Fibroblast of the aortic adventitia (primary cell): ENCODE measurements at regions not wholly inside any gene's neighbourhood (a gene's known extent, or its start where the extent isn't known, plus 50 kb on each side); places are given as distances from the start of the nearest gene placed in this dataset.

ENCODE experiments used
- DNase-seq: peaks from one replicate; pipeline ENCODE4 v3.0.0-alpha.2; 2010; ENCODE audit warnings: low read depth
- H3K4me3 ChIP-seq: 2 replicates; pipeline ENCODE4 v1.5.1; 2011; ENCODE audit warnings: low read depth, mild to moderate bottlenecking, control low read depth, low read length, moderate library complexity
- TF ChIP-seq, protein P1 (sequence below): IDR thresholded peaks from 2 replicates; pipeline ENCODE4 v1.5.1; 2011; ENCODE audit warnings: mild to moderate bottlenecking, low read length, control low read depth, inconsistent platforms; ENCODE audit not compliant: insufficient read depth

DNA sequence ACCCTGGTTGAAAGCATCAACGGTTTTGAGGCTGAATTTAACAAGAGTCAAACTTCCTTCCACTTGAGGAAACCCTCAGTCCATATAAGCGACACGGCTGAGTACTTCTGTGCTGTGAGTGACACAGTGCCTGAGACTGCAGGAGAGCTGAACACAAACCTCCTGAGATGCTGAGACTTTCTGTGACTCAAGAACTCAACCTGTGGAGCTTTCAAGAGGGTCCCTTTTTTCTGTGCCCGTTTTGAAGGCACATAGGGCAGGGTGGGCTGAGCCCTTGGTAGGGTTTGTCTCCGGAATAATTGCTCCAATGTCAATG is 305.3 kb upstream of the OR4E1 start:
- no peak overlapping the region for H3K4me3 ChIP-seq
- DNase-seq = no peak
- TF ChIP-seq, protein P1, sequence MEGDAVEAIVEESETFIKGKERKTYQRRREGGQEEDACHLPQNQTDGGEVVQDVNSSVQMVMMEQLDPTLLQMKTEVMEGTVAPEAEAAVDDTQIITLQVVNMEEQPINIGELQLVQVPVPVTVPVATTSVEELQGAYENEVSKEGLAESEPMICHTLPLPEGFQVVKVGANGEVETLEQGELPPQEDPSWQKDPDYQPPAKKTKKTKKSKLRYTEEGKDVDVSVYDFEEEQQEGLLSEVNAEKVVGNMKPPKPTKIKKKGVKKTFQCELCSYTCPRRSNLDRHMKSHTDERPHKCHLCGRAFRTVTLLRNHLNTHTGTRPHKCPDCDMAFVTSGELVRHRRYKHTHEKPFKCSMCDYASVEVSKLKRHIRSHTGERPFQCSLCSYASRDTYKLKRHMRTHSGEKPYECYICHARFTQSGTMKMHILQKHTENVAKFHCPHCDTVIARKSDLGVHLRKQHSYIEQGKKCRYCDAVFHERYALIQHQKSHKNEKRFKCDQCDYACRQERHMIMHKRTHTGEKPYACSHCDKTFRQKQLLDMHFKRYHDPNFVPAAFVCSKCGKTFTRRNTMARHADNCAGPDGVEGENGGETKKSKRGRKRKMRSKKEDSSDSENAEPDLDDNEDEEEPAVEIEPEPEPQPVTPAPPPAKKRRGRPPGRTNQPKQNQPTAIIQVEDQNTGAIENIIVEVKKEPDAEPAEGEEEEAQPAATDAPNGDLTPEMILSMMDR = no peak

DNA sequence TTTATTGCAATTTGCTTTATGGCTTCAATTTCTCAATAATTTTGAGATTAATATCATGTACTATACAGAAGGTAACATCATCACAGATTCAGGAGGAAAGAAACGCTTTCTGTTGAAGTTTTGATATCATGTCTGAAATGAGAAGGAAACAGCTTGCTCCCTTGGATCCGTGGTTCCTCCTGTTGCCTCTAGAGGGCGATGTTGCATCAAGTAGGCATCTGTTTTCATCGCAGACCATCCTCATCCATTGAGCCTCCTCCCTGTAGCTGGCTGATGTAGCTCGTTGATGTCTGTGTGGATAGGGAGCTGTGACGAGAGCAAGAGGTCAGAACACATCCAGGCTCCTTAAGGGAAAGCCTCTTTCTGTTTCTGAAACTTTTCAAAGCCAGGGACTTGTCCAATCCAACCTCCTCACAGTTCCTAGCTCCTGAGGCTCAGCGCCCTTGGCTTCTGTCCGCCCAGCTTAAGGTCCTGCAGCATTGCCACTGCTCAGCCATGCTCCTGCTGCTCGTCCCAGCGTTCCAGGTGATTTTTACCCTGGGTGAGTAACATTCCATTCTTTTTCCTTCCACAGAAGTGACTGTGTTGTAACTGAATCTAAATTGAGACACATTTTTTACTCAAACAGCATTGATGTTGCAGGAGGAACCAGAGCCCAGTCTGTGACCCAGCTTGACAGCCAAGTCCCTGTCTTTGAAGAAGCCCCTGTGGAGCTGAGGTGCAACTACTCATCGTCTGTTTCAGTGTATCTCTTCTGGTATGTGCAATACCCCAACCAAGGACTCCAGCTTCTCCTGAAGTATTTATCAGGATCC is 304.8 kb upstream of the OR4E1 start:
- DNase-seq = peak; percentile 10
- TF ChIP-seq, protein P1 = peak; percentile 61
- no peak overlapping the region for H3K4me3 ChIP-seq

DNA sequence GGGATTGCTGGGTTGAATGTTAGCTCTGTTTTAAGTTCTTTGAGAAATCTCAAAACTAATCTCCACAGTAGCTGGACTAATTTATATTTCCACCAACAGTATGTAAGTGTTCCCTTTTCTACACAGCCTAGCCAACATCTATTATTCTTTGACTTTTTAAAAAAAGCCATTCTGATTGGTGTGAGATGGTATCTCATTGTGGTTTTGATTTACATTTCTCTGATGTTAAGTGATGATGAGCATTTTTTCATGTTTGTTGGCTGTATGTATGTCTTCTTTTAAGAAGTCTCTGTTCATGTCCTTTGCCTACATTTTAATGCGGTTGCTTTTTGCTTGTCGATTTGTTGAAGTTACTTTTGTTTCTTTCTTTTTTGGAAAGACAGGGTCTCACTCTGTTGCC is 301.1 kb upstream of the OR4E1 start:
- H3K4me3 ChIP-seq = no peak overlapping the region
- DNase-seq = no peak
- TF ChIP-seq, protein P1 = no peak

DNA sequence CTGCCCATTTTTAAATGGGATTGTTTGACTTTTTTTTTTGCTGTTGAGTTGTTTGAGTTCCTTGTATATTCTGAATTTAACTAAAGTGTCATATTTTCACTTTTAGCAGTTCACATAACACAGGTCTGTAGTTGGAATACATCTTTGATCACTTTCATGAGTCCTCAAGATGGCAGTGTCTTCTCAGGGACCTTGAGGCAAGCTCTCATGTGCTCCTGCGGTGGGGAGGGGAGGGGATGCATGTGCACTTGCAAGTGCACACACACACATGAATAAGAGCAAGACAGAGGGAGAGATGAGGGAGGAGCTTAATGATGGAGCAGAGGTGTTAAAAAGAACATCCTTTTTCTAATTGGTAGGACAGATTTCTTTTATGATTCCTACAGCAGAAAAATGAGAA is 291.4 kb upstream of the OR4E1 start:
- TF ChIP-seq, protein P1 = no peak
- no peak for DNase-seq
- H3K4me3 ChIP-seq = no peak overlapping the region

DNA sequence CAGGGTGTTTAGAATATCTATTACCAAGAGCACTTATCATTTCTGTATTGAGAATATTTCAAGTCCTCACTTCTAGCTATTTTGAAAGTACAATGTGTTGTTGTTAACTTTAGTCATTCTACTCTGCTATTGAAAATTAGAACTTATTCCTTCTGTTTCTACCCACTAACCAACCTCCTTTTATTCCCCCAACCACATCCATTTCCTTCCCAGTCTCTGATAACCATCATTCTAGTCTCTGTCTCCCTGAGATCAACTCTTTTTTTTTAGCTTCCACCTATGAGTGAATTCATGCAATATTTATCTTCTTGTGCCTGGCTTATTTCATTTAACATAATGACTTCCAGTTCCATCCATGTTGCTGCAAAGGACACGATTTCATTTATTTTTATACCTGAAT is 290.6 kb upstream of the OR4E1 start:
- DNase-seq = no peak
- H3K4me3 ChIP-seq = no peak overlapping the region
- TF ChIP-seq, protein P1 = no peak

DNA sequence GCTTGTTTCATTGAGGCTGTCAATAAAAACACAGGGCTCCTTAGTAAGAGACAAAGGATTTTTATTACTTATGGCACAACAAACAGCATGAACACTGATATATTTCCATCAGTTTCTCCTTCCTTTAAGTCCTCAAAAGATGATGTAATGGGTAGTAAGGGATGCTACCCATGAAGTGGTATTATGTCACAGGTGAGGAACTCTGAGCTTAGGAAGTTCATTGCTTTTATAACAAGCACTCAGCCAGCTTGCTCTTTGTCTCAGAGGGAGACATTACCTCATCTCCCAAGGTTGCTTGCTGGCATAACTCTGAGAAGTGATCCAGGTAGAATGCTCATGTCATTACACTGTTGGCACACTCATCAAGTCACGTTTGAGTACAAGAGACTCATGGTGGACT is 287.0 kb upstream of the OR4E1 start:
- DNase-seq = no peak
- no peak overlapping the region for H3K4me3 ChIP-seq
- TF ChIP-seq, protein P1 = no peak

DNA sequence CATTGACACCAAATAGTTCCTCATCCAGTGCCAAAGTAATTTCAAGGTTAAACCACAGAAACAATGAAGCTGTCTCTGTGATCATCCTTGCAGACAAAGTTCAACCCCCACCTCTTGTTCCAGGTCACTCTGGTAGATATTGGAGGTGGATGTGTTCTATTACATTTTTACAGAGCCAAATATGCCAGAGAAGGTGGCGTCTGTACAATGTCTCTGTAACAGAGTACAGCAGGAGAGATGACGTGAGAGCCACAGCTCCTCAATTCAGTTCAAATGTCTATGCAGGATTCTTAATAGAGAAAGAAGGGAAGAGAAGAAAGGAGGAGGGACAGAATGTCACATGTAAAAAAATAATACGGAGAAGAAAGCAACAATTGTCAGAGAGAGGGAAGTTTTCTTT is 268.3 kb upstream of the OR4E1 start:
- no peak for DNase-seq
- TF ChIP-seq, protein P1 = no peak
- no peak overlapping the region for H3K4me3 ChIP-seq
